HG02610 (cell line): ENCODE measurements at regions not wholly inside any gene's neighbourhood (a gene's known extent, or its start where the extent isn't known, plus 50 kb on each side); places are given as distances from the start of the nearest gene placed in this dataset.

Experiments
- ATAC-seq: cut with Tn5 transposase; IDR thresholded peaks from one replicate; pipeline ENCODE4 v1.9.1; 2021; ENCODE audit warnings: mild to moderate bottlenecking, moderate library complexity; ENCODE audit not compliant: unreplicated experiment

DNA sequence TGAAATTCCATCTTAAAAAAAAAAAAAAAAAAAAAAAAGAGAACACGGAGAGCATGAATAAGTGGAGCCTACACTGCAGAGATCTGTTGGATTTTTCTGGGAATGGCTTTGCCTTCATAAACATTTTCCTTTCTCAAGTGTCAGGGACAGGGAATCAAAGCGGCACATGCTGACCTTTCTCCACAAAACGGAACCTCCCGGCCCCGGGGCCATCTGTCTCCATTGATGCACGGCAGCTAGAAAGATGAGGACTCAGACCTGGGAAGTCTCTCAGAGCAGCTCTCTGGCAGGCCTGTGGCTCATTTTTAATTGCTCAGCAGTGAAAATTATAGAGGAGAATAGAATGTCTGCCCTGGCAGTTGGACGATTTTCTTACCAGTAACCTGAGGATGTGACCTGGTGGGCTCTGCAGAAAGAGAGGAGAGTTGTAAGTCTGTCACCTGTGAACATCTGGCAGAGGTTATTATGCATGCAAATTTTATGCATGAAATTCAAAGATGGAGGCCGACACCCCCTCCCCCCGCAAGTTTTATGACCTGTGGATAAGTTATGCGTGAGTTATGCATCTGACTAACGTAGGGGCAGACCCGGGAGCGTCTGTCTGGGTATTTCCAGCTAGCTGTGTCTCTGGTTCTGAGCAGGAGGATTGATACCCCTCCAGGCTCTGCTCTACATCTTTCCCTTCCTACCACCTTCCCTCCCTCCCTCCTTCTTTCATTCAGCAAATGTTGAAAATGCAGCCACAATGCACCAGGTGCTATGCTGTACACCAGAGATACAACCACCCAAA is 352.5 kb downstream of the CDH26 start:
- ATAC-seq = no peak

DNA sequence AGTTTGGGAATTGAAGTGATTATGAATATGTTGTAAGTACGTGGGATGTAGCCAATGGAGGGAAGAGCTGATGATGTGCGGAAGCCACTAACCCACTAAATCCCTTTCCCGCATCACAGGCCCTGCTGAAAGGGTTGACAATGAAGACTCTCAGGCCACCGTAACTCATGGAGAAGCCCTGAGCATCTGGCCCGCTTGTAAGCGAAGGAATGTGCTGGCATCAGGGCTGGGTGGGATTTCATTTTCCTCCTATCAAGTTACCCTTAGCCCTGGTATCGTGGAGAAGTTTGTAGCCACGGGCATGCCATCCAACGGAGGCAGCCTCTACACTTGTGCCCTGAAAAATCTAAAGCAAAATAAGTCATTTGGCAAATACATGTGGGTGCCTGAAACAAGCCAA is 355.0 kb downstream of the CDH26 start:
- no peak for ATAC-seq

DNA sequence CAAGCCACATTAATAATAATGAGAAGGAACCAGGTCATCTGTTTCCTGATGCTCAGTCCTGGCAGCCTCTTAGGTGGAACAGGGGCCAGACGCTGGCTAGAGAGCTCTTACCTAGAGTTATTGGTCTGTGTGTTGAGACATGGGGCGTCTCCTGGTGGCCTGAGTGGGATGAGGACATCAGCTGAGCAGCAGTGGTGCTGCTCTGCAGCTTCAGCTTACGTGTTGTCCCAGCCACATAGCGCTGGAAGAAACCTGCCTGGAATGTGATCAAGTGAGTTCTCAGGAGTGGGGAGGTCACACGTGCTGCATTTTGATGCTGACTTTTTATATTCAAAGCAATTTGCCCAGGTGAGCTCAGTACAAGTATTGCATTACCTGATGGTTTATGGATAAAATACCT is 355.4 kb downstream of the CDH26 start:
- no peak for ATAC-seq

DNA sequence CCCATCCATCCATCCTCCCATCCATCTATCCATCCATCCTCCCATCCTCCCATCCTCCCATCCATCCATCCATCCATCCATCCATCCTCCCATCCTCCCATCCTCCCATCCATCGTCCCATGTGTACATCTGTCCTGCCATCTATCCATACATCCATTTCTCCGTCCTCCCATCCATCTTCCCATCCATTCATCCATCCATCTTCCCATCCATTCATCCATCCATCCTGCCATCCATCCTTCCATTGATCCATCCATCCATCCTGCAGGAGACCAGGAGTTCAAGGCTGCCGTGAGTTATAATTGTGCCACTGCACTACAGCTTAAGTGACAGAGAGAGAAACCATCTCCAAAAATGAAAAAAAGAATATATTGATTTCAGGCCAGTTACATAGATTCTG is 356.5 kb downstream of the CDH26 start:
- no peak for ATAC-seq

DNA sequence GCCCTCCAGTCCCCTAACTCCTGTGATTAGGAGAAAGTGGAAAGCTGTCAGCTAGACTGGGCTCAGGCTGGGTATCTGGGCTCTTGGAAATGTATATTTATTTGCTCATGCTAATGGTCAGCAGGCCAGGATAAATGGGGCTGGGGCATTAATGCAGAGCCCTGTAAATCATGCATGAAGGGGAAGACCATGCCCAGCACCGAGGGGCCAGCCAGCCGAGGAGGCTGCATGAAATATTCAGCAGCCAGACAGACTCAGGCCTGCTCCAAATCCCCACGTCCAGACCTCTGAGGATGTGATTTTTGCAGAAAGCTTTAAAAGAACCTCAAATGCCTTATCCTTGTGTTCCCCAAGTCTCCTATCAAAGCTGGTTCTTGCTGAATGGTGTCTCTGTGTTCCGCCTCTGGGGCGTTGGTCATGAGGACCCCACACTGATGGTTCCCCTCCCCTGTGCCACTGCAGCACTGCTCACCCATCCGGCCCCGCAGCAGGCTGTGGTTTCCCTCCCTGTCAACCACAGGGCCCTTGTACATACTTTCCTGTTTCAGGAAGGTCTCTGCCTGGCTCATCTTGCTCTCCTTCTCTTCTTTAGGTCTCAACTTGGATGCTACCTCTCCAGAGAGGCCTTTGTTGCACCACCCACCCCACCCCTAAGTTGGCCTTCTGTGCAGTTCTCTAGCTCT is 358.4 kb downstream of the CDH26 start:
- no peak for ATAC-seq

DNA sequence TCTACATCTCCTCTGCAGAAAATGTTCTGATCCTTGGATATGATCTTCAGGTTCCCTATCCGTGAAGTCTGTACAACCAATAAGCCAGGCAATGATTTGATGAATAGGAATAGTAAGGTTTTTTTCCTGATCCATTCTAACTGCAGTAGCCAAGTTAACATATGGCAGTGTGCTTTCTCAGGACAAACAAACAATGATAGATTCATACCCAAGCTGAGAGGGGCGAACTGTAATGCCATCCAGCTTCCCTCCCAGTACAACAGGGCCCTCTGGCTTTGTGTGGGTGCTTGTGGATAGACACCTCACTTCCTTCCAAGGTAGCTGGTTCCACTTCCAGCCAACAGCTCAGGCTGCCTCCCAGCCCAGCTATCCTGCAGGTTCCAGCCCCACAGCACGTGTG is 359.2 kb downstream of the CDH26 start:
- no peak for ATAC-seq

DNA sequence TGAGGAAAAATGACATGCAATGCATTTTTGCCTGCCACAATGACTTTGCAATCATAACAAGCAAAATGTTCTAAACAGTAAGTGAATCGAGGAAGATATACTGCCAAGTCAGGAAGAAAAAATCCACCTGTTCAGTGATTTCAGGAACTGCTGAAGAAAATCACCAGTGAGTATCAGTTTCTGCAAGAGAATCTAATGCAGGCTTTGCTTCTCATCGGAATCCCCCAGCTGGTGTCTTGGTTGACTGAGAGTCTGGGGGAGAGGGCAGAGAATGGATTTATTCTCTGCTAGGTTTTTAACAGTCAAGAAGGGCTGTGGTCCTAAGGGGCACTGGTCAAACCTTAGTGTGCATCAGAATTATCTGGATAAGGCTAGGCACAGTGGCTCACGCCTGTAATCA is 363.4 kb downstream of the CDH26 start:
- no peak for ATAC-seq

DNA sequence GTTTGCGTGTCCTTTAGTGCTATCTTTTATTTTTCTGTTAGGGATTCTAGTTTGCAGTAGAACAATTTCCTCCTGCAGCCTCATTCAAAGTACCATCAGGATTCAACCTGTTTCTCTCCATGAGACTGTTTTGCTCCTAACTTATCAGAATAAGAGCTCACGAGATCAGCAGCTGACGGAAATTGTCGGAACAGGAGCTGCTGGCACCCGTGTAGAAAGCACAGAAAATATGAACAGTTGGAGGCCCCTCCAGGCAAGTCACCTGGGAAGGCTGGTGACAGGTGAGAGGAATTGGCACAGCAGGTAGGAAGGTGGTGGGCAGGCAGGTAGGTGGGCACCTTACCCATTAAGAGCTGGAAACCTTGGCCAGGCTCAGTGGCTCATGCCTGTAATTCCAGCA is 368.6 kb downstream of the CDH26 start:
- ATAC-seq = no peak

DNA sequence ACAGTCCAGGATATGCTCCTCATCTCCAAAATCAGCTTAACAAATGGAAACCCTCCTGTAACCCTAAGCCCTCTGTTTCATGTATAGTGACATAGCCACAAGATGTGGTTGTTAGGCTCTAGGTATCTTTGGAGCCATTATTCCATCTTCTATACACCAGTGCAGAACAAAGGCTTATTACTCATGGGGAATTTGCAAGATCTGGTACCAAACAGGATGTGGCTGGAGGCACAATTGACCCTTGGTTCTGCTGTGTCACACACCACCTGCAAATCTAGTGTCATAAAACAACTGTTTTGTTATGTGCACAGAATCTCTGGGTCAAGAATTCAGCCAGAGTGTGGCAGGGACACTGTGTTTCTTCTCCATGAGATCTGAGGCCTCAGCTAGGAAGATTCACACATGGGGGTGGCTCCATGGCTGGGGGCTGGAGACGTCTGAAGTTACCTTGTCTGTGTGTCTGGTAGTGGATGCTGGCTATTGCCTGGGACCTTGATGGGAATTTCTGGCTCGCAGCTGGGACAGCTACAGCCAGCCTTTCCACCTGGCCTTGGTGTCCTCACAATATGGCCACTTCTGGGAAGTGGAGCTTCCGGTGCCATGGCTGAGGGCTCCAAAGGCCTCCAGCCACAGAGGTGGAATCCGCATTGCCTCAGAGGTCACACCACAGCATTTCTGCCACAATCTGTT is 369.9 kb downstream of the CDH26 start:
- ATAC-seq = no peak

DNA sequence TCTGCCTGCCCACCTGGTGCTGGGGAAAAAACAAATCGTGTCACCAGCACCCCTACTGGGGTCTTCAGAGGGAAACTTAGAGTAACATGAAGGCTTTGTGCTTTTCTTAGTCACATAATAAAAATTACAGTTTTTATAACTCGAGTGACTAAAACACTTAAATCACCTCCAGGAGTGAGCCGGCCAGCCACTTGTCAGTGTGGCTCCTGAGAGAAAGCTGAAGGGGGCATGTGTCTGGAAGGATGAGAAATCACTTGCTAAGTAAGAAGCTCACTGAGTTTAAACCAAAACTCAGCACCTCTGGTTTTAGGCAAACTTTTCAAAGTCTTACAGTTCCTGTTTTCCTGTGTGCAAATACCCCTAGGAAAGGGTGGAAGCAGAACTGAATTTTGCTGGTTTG is 372.2 kb downstream of the CDH26 start:
- no peak for ATAC-seq

DNA sequence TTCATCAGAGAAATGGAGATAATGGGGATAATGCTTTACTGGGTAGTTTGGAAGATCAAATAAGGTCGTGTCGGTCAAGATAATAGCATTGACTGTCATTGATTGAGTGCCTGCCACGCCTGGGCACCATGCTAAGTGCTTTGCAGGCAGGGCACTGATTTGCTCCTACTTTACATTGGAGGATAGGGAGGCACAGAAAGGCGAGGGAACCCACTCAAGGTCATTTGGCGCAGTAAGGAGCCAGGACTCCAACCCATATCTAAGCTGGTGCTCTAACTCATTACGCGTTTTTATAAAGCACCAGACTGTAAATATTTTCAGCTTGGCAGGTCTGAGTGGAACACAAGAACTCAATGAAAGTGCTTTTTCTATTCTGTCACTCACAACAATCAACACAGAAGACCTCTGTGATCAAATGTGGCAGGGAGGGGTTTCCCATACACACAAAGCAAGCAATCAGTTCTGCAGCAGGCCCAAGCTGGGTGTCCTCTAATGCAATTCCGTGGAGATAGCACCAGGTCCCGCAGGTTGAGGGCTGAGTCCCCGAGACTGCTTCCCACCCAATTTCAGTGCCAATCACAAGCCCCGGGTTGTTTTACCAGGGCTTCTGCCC is 373.6 kb downstream of the CDH26 start:
- no peak for ATAC-seq

DNA sequence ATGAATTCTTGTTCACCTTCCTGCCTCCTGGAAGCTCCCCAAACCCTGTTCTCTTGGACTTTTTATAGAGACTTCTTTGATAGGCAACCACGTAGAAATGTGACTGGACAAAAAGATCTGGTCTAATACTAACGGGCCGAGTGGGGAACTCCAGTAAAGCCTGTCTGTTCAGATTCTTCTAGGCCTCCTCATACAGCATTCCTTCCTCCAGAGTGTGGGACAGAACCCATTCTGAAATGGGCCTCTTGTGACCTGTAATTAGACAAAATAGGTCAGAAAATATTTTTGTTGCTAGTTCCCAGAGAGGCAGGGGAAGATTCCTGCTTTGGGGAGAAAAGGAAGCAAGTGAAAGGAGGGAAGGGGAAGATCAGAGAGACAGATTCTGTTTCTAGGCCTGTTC is 374.3 kb downstream of the CDH26 start:
- ATAC-seq = no peak

DNA sequence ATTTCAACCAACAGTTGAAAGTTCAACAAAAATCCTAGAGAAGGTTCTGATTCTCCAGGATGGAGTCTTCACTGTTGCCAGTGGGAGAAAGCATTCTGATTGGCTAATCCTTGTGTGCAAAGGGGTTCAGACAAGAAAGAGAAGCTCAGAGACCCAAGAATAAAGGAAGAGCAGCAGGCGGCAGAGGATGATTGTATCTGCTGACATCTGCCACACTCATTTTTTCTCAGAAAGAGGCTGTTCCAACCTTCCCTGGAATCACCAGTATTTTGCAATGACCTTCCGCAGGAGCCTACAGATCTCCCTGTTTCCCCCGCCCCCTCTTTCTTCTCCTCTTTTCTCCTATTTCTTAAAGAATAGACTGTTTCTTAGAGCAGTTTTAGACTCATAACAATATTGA is 376.7 kb downstream of the CDH26 start:
- ATAC-seq = no peak

DNA sequence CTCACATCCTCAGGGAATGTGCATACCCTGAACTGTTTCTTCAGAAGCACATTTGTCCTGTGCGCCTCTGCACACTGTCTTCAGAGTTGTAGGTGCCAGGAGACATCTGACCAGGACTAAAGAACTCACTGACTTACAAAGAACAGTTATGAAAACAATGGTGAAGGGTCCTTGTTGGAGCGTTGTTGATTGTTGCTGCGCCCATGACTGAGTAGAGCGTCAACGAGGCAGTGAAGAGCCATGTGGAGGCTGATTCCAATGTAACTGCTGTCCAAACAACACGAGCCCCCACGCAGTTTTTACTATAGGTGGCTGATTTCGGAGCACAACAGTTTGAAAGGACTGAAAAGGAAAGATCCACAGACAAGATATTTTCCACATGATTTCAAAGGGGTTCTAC is 380.3 kb downstream of the CDH26 start:
- no peak for ATAC-seq

DNA sequence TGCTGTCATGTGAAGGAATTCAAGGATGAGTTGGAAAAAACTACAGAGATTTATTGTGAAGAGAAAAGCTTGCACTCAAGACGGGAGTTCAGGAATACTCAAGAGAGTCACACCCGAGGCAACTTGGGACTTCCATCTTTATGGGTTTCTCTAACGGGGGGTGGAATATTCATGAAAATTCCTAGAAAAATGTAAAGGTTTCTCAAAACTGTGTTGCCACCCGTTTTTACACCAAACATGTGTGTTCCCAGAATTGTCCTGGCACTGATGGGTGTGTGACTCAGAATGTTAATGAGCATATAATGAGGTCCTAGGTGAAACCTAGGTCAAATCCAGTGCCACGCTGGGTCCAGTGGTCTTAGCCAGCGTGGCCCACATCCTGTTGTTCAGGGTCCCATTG is 381.5 kb downstream of the CDH26 start:
- ATAC-seq = no peak

DNA sequence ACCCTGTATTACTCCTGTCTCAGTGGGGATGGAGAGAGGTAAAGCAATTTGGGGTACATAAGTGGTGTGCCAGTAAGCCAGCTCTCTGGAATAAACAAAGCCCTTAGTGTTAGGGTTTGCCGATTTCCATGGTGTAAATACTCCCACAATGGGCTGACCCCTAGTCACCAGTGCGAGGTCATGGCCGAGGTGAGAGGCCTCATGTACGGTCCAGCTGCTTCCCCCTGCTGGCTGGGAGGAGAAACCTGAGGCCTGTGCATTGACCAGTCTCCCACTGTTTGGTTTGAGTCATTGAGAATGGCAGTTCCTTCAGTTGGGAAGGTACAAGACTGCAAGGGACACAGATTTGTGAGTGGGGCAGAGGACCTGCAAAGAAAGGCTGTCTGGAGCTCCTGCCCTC is 382.0 kb downstream of the CDH26 start:
- no peak for ATAC-seq

DNA sequence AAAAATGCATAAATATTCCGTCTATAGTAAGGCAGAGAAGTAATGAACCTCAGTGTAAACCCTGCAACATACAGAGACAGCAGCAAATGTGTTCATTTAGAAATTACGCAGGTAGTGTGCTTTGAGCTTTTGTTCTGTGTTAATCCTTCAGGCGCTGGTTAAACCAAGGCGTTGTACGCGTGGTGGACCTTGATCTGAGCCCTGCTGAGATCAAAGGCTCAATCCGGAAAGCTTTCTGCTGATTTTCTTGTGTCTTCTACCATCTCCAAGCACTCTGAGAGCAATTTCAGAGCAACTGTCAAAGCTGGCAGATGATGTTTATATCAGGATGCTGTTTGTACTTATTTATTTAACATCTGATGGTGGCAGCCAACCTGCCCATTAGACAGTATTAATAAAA is 382.8 kb downstream of the CDH26 start:
- ATAC-seq = no peak

DNA sequence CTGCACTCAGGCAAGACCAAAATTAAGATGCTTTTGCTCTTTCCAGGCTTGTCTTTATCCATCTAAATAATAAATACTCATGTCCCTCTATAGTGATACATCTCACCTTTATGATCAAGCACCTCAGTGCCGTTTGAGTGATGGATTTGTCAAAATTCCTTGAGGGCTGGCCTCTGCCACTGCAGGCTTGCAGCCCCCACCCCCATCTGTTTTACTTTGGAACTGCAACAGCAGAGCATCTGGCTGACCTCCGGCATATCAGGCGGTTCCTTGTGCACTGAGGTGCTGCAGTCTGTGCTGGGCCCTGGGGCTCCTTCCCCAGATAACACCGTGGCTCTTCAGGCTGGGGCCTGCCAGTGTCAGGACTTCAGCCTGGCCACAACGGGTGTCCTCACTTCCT is 386.9 kb downstream of the CDH26 start:
- ATAC-seq = no peak

DNA sequence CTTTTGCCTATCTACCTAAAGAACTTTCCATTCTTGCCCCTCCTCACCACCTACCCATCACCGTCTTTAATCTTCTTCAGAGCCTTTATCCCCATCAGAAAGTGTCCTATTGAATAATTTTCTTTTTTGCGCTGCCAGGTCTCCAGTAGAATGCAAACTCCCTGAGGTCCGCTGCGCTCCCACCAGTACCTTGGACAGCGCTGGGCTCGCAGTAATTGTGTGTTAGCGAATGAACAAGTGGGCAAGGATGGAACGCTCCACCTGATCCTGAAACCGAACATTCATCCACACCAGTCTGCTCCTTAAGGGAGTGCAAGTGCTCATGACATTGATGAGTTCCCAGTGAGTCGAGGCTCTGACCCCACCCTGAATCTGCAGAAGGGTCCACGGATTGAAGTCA is 391.2 kb downstream of the CDH26 start:
- ATAC-seq = no peak

DNA sequence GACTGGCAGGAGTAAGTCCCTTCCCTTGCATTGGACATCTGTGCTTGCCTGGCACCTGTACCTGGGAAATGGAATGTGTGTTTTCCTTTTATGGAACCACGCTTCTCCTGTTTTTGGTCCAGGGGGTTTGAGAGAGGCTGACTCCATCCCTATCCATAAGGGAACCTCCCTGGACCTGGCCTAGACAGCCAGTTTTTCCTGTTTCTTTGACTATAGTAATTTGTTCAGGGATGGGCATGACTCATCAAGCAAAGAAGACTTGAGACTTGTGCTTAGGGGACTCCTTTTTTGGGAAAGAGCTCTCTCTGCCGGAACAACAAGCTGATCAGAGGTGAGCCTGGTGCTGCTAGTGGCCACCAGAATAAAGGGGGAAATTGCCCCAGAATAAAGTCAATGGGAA is 393.8 kb downstream of the CDH26 start:
- no peak for ATAC-seq

DNA sequence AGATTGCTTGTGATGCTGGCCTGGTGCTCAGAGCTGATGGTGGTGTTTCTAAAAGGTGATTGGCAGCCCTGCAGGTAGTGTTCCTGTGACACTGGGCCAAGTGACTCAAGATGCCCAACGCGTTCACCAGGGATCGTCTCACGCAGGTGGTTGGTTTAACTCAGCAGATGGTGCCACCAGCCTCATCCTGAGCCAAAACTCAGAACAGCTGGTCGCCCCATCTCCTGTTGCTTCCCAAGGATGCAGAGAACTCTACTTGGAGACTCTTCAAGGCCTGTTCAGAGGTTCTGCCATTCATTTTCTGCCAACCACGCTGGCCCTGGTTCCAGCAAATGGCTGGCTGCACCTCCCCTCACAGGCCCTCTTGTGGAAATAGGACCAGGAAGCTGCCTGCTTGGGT is 394.4 kb downstream of the CDH26 start:
- ATAC-seq = no peak
